K562 (cell line): ENCODE measurements at regions not wholly inside any gene's neighbourhood (a gene's known extent, or its start where the extent isn't known, plus 50 kb on each side); places are given as distances from the start of the nearest gene placed in this dataset.

Experiments
- ATAC-seq: fragments of 200-7000 bp; cut with Tn5 transposase; 3 replicates; pipeline ENCODE4 v1.9.1; 2020; ENCODE audit warnings: moderate library complexity
- BruUV-seq: library from RNA; stranded (reverse); fragments of 400-500 nt; replicated peaks from 2 replicates; lab custom pipeline; 2021; lab: Mats Ljungman, UMichigan
- CTCF ChIA-PET: fragments of 300-600 bp; formaldehyde crosslinking; extraction: SDS; loops from one replicate; lab custom pipeline; 2021; ENCODE audit warnings: low intra/inter-chr PET ratio; lab: Yijun Ruan, JAX
- POLR2A ChIA-PET: fragments of 300-600, 350-650 bp; sonication (Branson Sonifier 250); formaldehyde crosslinking; extraction: SDS; loops from one replicate; lab custom pipeline; 2021; ENCODE audit warnings: antibody characterized with exemption, inconsistent platforms; lab: Yijun Ruan, JAX
- DNase-seq, 4 experiments: peaks; one replicate each; pipeline versions ENCODE4 v3.0.0 to v3.0.0-alpha.2; 2011 to 2018; ENCODE audit warnings: low spot score in 3 of 4, mixed read lengths in 3 of 4; ENCODE audit errors: extremely low read depth in 1 of 4
- FAIRE-seq: peaks from 2 replicates; lab custom pipeline; 2011; peaks lifted over from hg19 to GRCh38; lab: Jason Lieb, UNC
- H2AFZ ChIP-seq: 2 replicates; pipeline ENCODE4 v1.6.0; 2011; ENCODE audit warnings: low read depth, low read length, control low read depth, inconsistent platforms
- H3K27ac ChIP-seq: fragments of 200-600 bp; 3 replicates; pipeline ENCODE4 v1.8.0; 2011; ENCODE audit warnings: low read depth, mild to moderate bottlenecking, control low read depth, inconsistent platforms, low read length, moderate library complexity, mixed read lengths; ENCODE audit errors: extremely low read depth
- H3K27me3 ChIP-seq, 2 experiments: fragments of 300-600 bp in 1 of 2; 2 replicates in 1 of 2; 3 replicates in 1 of 2; pipeline versions ENCODE4 v1.6.0 to v1.8.0; 2011; ENCODE audit warnings: inconsistent platforms in 2 of 2, low read length in 2 of 2, mild to moderate bottlenecking in 1 of 2, mixed read lengths in 1 of 2, moderate library complexity in 1 of 2; ENCODE audit not compliant: control insufficient read depth in 2 of 2, insufficient read depth in 2 of 2
- H3K36me3 ChIP-seq: fragments of 300-600 bp; 3 replicates; pipeline ENCODE4 v1.8.0; 2011; ENCODE audit warnings: mild to moderate bottlenecking, low read length, inconsistent platforms; ENCODE audit not compliant: control insufficient read depth, insufficient read depth
- H3K4me1 ChIP-seq, 2 experiments: fragments of 200-600 bp in 1 of 2; replicated peaks in 1 of 2; 2 replicates in 1 of 2; 3 replicates in 1 of 2; pipeline versions ENCODE4 v1.5.1 to v1.8.0; 2011; ENCODE audit warnings: inconsistent platforms in 2 of 2, low read length in 2 of 2, mild to moderate bottlenecking in 1 of 2, mixed read lengths in 1 of 2, moderate library complexity in 1 of 2; ENCODE audit not compliant: control insufficient read depth in 2 of 2, insufficient read depth in 2 of 2
- H3K4me2 ChIP-seq: 2 replicates; pipeline ENCODE4 v1.6.1; 2011; ENCODE audit warnings: low read length, control low read depth, inconsistent platforms, mixed read lengths; ENCODE audit not compliant: insufficient read depth
- H3K4me3 ChIP-seq: fragments of 200-600 bp; sonication (generic), shearing (Covaris generic); 2 replicates; pipeline ENCODE4 v1.5.1; 2016; ENCODE audit warnings: control low read depth, inconsistent platforms
- H3K79me2 ChIP-seq: fragments of 200-600 bp; 3 replicates; pipeline ENCODE4 v1.8.0; 2011; ENCODE audit warnings: low read length, inconsistent platforms; ENCODE audit not compliant: control insufficient read depth, insufficient read depth
- H3K9ac ChIP-seq, 2 experiments: 2 replicates each; pipeline versions ENCODE4 v1.6.0 to v1.6.1; 2011; ENCODE audit warnings: low read depth in 2 of 2, low read length in 2 of 2, control low read depth in 1 of 2, inconsistent platforms in 1 of 2, mild to moderate bottlenecking in 1 of 2, mixed read lengths in 1 of 2; ENCODE audit not compliant: insufficient read depth in 1 of 2
- H3K9me1 ChIP-seq: one replicate; pipeline ENCODE4 v1.6.0; 2011; ENCODE audit warnings: inconsistent platforms, mild to moderate bottlenecking, low read length, moderate library complexity; ENCODE audit not compliant: control insufficient read depth, insufficient read depth
- H3K9me3 ChIP-seq: replicated peaks from 2 replicates; pipeline ENCODE4 v1.5.1; 2011; ENCODE audit warnings: low read depth, low read length, inconsistent platforms; ENCODE audit not compliant: control insufficient read depth, insufficient read depth
- H4K20me1 ChIP-seq: replicated peaks from 2 replicates; pipeline ENCODE4 v1.6.1; 2011; ENCODE audit warnings: low read length, inconsistent platforms, mixed read lengths; ENCODE audit not compliant: control insufficient read depth, insufficient read depth
- CHD7 ChIP-seq: fragments of 200-600 bp; sonication (generic); IDR thresholded peaks from one replicate; pipeline ENCODE4 v1.6.1; 2012; ENCODE audit warnings: mild to moderate bottlenecking, low read depth, low read length, inconsistent platforms
- ELK3 ChIP-seq: fragments of 450-650 bp; formaldehyde crosslinking; IDR thresholded peaks from 2 replicates; pipeline ENCODE4 v1.4.0; 2020; ENCODE audit warnings: mild to moderate bottlenecking
- TFE3 ChIP-seq: fragments of 450-650 bp; formaldehyde crosslinking; IDR thresholded peaks from 2 replicates; pipeline ENCODE4 v1.4.0; 2020; ENCODE audit warnings: mild to moderate bottlenecking, mixed read lengths
- WGBS: fragments of 100-300 bp; shearing (Covaris generic); methylation state at CpG from one replicate; pipeline ENCODE4 v1.1.6; 2016; ENCODE audit warnings: low coverage, mixed read lengths; ENCODE audit not compliant: insufficient coverage; ENCODE audit errors: missing lambda C conversion rate; 5-methylcytosine and 5-hydroxymethylcytosine counted together
- in situ Hi-C: fragments of 300-500 bp; cut with MboI; formaldehyde crosslinking; loops from 4 replicates; pipeline ENCODE4 v1.15.0; 2018; ENCODE audit warnings: inconsistent platforms, mixed read lengths
- intact Hi-C: fragments of 100-400 bp; cut with micrococcal nuclease; formaldehyde crosslinking; loops from 2 replicates; pipeline ENCODE4 v1.14.2; 2022
- TF ChIP-seq, protein P1 (sequence below): fragments of 250-450 bp; sonication (Bioruptor Pico); IDR thresholded peaks from 2 replicates; pipeline ENCODE4 v1.6.1; 2021; ENCODE audit warnings: mild to moderate bottlenecking

DNA sequence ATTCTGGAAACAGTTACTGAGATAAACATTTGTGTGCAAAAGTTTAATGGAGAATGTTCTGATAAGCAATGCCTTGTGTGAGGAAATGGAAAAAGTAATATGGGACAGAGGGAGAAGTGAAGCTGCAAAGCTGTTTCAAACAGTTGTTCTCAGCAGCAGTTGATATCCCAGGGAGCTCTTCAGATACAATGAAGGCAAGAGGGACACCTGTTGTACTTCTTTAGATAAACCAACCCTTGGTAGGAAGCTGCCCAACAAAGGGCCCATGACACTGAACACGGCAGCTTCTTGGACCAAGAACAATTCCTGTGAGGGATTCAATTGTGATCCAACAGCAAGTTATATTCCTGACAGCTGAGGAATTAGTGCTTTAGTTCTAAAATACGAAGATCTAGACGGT is 894.3 kb upstream of the PCDH20 start:
- Histone ChIP-seq H3K79me2 (no peaks in the 10 kb centered on the region), H4K20me1 (no peaks in the 10 kb centered on the region), H3K9ac (no peak overlapping the region), H3K9me3 (no peaks in the 10 kb centered on the region), H2AFZ (no peak overlapping the region), H3K4me1 (no peaks in the 10 kb centered on the region), H3K27me3 (no peaks in the 10 kb centered on the region), H3K9me1 (no peaks in the 10 kb centered on the region), H3K36me3 (no peaks in the 10 kb centered on the region), H3K27ac (no peak overlapping the region), H3K4me2 (no peak overlapping the region), H3K4me3 (no peak overlapping the region)
- FAIRE-seq (no peak), ATAC-seq (no peak), DNase-seq (no peak)
- in situ Hi-C loops (no loop called here), intact Hi-C loops (no loop called here)
- 8% methylated on average over 3 of the region's 3 CpGs for WGBS
- POLR2A ChIA-PET: no interaction called here
- CTCF ChIA-PET: no interaction called here
- no peak for TF ChIP-seq CHD7
- no peak for TF ChIP-seq ELK3
- no peak for TF ChIP-seq TFE3
- TF ChIP-seq, protein P1, sequence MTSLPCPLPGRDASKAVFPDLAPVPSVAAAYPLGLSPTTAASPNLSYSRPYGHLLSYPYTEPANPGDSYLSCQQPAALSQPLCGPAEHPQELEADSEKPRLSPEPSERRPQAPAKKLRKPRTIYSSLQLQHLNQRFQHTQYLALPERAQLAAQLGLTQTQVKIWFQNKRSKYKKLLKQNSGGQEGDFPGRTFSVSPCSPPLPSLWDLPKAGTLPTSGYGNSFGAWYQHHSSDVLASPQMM (CRISPR knock-in tag): no peak
- BruUV-seq: no TSS peak
